GM18505 (cell line): ENCODE measurements at regions not wholly inside any gene's neighbourhood (a gene's known extent, or its start where the extent isn't known, plus 50 kb on each side); places are given as distances from the start of the nearest gene placed in this dataset.
"Not testable (repeated sequence)": the region's sequence is repeated elsewhere in the genome, so short reads cannot be mapped to it uniquely, and the experiment has no call there.

ENCODE experiments used
- ATAC-seq: cut with Tn5 transposase; IDR thresholded peaks from one replicate; pipeline ENCODE4 v1.9.1; 2021; ENCODE audit not compliant: unreplicated experiment
- POLR2A ChIP-seq: IDR thresholded peaks from 4 replicates; pipeline ENCODE4 v1.6.1; 2011; ENCODE audit warnings: borderline replicate concordance; ENCODE audit not compliant: insufficient read depth, insufficient read length; ENCODE audit errors: extremely low read depth

DNA sequence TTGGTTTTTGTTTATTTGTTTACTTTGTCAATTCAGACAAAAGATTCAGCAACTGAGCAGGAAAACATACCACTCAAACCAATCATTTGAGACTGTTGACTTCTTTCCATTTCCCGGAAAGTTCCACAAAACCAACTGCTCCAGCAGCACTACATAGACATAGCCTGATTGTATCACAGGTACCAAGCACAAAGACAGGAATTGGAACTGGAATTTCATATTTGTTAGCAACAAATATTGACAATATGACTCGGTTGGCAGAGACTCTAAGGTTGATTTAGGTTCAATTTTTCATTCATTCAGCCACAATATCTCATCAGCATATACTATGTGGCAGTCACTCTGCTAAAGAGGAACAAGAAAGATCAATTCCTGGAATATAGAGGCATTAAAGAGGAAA, 364.0 kb downstream of the ZIC3 start:
- ATAC-seq: no peak
- no peak for TF ChIP-seq POLR2A

- ATAC-seq: no peak
- no peak for TF ChIP-seq POLR2A
Observed at GRCh38 chrX:137930533-137930932, 364.6 kb downstream of the ZIC3 start.

DNA sequence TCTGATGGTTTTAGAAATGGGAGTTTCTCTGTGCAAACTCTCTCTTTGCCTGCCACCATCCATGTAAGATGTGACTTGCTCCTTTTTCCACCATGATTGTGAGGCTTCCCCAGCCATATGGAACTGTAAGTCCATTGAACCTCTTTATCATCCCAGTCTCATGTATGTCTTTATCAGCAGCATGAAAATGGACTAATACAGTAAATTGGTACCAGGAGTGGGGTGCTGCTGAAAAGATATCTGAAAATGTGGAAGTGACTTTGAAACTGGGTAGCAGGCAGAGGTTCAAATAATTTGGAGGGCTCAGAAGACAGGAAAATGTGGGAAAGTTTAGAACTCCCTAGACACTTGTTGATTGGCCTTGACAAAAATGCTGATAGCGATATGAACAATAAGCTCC, 368.3 kb downstream of the ZIC3 start:
- not testable (repeated sequence) for ATAC-seq

DNA sequence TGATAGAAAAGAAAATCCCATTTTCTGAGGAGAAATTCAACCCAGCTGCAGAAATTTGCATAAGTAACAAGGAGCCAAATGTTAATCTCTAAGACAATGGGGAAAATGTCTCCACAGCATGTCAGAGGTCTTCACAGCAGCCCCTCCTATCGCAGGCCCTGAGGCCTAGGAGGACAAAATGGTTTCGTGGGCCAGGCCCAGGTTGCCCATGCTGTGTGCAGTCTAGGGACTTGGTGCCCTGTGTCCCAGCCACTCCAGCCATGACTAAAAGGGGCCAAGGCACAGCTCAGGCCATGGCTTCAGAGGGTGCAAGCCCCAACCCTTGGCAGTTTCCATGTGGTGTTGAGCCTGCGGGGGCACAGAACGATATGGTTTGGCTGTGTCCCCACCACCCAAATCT, 369.0 kb downstream of the ZIC3 start:
- not testable (repeated sequence) for ATAC-seq

GRCh38 chrX:137945470-137945869, 379.5 kb downstream of the ZIC3 start:
- TF ChIP-seq POLR2A: no peak
- ATAC-seq: no peak

GRCh38 chrX:137969191-137969590, 403.3 kb downstream of the ZIC3 start:
- ATAC-seq: no peak
- TF ChIP-seq POLR2A: no peak

DNA sequence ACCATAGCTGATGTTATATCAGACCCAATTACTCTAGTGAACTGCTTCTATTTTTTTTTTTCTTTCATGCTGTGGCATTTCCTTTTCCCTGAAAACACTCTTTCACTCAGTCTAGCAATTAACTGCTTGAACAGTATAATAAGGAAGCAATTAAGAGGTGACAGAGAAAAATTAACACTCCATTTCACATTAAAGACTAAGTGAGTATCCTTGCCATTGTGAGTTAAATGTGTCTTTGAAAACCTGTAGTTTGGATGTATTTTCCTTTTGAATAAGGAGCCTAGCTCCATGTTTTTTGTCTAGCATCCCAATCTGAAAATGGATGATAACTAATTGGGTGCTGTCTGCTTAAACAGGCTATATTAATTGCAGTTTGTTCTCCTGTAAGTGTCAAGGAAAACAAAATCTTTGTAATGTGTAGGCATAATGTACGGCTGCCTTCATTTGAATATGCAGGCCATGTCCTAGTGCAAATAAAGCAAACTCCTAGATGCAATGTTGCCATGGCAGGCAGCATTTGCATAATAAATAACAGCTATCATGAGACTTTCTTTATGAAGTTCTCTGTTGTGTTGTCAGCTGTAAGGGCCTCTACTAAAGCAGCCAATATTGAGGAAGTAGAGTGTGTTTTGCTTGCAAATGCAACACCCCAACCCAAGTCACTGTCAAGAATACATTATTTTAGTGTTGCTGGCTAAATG, 416.7 kb downstream of the ZIC3 start:
- ATAC-seq: no peak
- no peak for TF ChIP-seq POLR2A

GRCh38 chrX:137988470-137988869, 422.5 kb downstream of the ZIC3 start:
- no peak for TF ChIP-seq POLR2A

GRCh38 chrX:137998619-137999018, 432.7 kb downstream of the ZIC3 start:
- ATAC-seq: no peak
- TF ChIP-seq POLR2A: no peak

More at GRCh38 chrX:137988470-137988869, 422.5 kb downstream of the ZIC3 start:
- no peak for ATAC-seq

DNA sequence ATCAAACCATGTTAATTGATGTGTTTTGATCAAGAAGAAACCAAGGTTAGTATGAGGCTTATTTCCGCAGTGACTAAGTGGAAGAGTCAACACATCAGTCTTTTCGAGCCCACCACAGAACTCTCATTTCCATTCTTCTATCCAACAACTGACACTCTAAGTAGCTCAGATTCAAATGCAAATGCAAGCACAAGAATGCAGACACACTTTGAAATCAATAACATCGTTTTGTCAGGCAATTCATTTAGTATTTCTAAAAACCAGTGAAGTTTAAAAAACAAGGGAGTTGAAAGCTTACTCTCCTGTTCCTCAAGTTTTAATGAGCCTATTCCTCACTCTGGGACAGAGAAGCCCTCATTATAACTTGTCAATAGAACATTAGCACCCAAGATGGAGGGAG, 433.1 kb downstream of the ZIC3 start:
- TF ChIP-seq POLR2A: no peak
- no peak for ATAC-seq

DNA sequence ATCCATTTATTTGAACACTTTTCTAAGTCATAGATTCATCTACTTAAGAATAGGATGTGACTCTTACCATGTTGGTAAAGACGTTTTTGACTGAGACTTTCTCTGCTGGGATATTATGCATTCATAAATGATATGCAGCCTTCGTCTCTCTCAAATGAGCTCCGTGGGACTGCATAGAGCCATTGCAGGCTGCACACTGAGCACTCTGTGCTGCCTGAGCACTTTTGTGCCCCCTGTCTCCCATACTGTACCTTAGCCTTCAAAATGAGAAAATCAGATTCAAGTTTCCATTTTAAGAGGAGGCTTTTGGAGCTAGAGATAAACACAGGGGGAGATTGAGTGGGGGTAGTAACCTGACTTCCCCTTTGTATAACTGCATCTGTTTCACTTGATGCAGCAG, 433.6 kb downstream of the ZIC3 start:
- no peak for TF ChIP-seq POLR2A
- no peak for ATAC-seq

DNA sequence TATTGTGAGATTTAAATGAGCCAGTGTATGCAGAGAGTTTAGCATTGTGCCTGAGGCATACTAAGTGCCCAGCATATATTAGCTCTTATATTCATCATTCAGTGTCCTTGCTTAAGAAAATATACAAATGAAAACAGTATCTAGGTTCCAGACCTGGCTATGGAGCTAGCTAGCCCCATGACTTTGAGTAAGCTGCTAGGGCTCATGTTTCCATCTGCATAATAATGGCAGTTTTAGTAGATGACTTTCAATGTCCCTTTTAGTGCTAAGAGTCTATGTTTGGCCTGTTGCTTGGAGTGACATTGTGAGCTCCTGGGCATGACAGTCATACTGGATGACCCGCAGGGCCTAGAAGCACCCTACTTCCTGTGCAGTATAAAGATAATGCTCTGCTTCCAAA, 435.3 kb downstream of the ZIC3 start:
- TF ChIP-seq POLR2A: no peak
- no peak for ATAC-seq

DNA sequence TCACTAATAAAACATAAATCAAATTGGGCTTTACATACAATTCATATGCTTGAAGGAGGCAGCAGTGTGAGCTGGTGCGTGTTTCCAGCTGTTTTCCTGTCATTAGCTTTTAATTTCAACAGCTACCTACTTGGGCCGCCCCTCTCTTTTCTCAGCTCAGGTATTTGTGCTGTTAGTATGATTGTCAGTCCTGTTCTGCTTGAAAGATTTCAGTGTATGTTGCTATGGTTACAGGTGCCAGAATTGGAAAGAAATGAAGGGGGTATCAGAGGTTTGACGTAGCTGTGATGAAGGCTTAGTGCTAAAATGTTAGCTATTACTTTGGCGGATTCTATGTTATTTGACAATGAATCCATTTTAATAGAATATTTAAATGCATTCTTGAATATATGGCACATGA, 440.3 kb downstream of the ZIC3 start:
- no peak for ATAC-seq
- no peak for TF ChIP-seq POLR2A

DNA sequence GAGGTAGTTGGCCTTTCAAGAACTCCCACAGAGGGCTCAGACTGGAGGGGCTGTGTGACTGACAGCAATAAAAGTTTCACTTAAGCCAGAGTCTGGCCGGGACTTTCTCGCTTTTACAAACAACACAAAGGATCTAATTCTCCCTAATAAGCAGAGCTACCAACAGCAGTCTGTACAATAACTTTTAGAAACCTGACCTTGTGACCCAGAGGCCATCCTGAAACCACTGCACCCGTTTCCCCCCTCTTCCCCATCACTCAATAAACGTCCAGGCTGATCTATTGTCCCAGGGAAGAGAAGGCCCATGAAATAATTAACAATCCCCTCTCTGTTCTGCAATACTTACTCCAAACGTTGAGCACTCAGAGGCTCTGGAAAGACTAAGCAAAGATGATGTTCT, 442.4 kb downstream of the ZIC3 start:
- TF ChIP-seq POLR2A: no peak
- no peak for ATAC-seq

- no peak for ATAC-seq
- no peak for TF ChIP-seq POLR2A
Observed at GRCh38 chrX:138011468-138011867, 445.5 kb downstream of the ZIC3 start.

DNA sequence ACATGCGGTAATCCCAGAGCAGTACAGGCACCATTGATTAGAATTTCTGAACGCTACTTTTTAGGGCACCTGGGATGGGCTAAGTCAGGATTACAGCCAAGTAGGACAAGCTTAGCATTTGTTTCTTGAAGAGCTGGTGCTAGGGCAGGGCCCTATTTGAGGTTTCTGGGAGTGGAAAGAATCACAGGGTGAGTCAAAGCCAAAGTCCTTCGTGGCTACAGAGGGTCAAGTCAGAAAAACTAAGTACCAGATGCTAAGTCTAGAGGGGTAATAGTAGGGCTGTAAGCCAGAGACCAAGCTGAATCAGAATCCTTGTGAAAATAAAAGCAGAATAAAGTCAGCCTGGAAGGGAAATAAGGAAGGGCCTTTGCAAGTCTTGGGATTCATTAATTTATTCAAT, 448.6 kb downstream of the ZIC3 start:
- no peak for ATAC-seq
- no peak for TF ChIP-seq POLR2A

DNA sequence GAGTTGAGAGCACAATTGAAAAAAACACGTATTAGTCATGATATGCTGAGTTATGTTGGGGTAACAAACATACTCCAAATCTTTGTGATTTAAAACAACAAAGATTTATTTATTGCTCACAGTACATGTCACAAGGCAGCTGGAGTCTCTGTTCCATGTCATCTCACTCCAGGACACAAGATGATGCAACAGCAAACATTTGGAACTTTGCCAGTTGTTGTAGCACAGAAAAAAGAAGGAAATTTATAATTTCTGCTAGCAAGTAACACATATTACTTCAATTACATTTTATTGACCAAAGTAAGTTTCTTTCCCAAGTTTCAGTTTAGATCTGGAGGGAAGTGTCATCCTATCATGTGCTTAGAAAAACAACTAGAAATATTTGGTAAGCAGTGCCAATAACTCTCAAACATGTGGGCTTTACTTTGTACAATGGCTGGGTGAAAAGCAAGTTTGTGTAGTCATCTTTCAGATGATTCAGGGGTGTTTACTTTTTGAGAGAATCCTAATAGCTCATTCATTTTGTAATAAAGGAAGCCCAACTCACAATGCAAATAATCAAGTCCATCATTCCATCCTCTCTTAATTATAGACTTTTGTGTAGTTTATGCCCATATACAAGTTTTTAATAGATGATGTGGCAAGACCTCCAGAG, 452.3 kb downstream of the ZIC3 start:
- no peak for ATAC-seq
- no peak for TF ChIP-seq POLR2A
